Omental fat pad (tissue), 3 donors: ENCODE measurements at regions not wholly inside any gene's neighbourhood (a gene's known extent, or its start where the extent isn't known, plus 50 kb on each side); places are given as distances from the start of the nearest gene placed in this dataset.

Experiments used
- ATAC-seq: fragments of 150-250 bp; one replicate; pipeline ENCODE4 v1.9.1; 2016; ENCODE audit warnings: mild to moderate bottlenecking, moderate library complexity; ENCODE audit not compliant: low FRiP score
- DNase-seq: peaks from one replicate; pipeline ENCODE4 v3.0.0-alpha.2; 2019; ENCODE audit warnings: low spot score
- CTCF ChIP-seq, 3 donors: fragments of 450-650 bp; IDR thresholded peaks; one replicate each; pipeline ENCODE4 v1.5.1; 2016 to 2017; ENCODE audit warnings: antibody characterized with exemption in 3 of 3, mild to moderate bottlenecking in 3 of 3, moderate library complexity in 2 of 3

GRCh38 chrX:96311366-96311765, 373.3 kb upstream of the DIAPH2 start:
- DNase-seq (no peak), ATAC-seq (no peak)
- TF ChIP-seq CTCF (IDR thresholded peaks at IDR 0.05) = no peak

DNA sequence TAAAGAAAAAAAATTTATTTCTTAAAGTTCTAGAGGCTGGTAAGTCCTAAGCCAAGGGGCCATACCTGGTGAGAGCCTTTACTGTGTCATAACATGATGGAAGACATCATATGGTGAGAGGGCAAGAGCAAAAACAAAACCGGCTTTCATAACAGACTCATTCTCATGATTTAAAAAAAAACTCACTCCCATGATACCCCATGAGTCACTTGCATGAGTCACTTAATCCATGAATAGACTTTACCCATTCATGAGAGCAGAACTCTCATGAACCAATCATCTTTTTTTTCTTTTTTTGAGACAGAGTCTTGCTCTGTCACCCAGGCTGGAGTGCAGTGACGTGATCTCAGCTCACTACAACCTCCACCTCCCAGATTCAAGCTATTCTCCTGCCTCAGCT, 369.7 kb upstream of the DIAPH2 start:
- no peak for TF ChIP-seq CTCF (IDR thresholded peaks at IDR 0.05)
- DNase-seq = no peak
- ATAC-seq = no peak

- no peak for TF ChIP-seq CTCF (IDR thresholded peaks at IDR 0.05)
- DNase-seq (no peak), ATAC-seq (no peak)
Observed at GRCh38 chrX:96361844-96362243, 322.8 kb upstream of the DIAPH2 start.

GRCh38 chrX:96372313-96373046, 312.2 kb upstream of the DIAPH2 start:
- ATAC-seq (no peak), DNase-seq (no peak)
- no peak for TF ChIP-seq CTCF (IDR thresholded peaks at IDR 0.05)

- DNase-seq (no peak), ATAC-seq (no peak)
- TF ChIP-seq CTCF (IDR thresholded peaks at IDR 0.05) = no peak
Observed at GRCh38 chrX:96373047-96373355, 311.6 kb upstream of the DIAPH2 start.

GRCh38 chrX:96376266-96376665, 308.4 kb upstream of the DIAPH2 start:
- DNase-seq = no peak
- no peak for ATAC-seq
- no peak for TF ChIP-seq CTCF (IDR thresholded peaks at IDR 0.05)

DNA sequence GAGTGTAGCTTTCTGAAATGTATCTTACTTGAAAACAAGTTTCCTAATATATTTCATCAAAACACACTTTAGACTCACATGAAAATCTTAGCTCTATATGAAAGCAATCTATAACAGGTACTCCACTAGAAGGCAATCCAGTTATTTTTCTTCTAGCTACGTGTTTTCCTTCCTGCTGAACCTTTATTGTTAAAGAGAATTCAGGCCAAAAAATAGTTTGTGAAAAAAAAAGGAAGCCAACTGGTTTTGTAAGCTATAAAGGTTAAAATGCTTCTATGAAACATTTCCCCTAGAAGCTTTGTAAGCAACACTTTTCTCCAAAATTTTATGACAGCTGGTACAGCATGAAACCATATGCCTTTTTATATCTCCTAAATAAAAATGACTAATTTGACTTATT, 304.7 kb upstream of the DIAPH2 start:
- TF ChIP-seq CTCF (IDR thresholded peaks at IDR 0.05) = no peak
- DNase-seq = no peak
- no peak for ATAC-seq
